ENCODE measurements at regions not wholly inside any gene's neighbourhood (a gene's known extent, or its start where the extent isn't known, plus 50 kb on each side); places are given as distances from the start of the nearest gene placed in this dataset.
"Not testable (repeated sequence)": the region's sequence is repeated elsewhere in the genome, so short reads cannot be mapped to it uniquely, and the experiment has no call there.

- DNase-seq (ENCODE audit: low spot score), result peak; percentile 48
- TF ChIP-seq CTCF (IDR thresholded peaks at IDR 0.05; ENCODE audit: borderline replicate concordance, control extremely low read depth, extremely low read depth, insufficient read depth, missing control alignments), result no peak
- in situ Hi-C loops (cut with MboI; ENCODE audit: low sequenced_read_pairs, unreplicated experiment), result no loop called here
Observed at GRCh38 chr1:117735045-117735992, 129.5 kb downstream of the TENT5C start.

GRCh38 chr1:117739504-117739903, 133.7 kb downstream of the TENT5C start:
- DNase-seq (ENCODE audit: low spot score), result no peak
- in situ Hi-C loops (cut with MboI; ENCODE audit: low sequenced_read_pairs, unreplicated experiment), result no loop called here
- no peak for TF ChIP-seq CTCF (IDR thresholded peaks at IDR 0.05; ENCODE audit: borderline replicate concordance, control extremely low read depth, extremely low read depth, insufficient read depth, missing control alignments)

- no peak for DNase-seq (ENCODE audit: low spot score)
- in situ Hi-C loops (cut with MboI; ENCODE audit: low sequenced_read_pairs, unreplicated experiment), result loop anchor here (10.0 kb wide), 1 partner anchor 206 kb away; no protein-coding TSS in a partner anchor
- no peak for TF ChIP-seq CTCF (IDR thresholded peaks at IDR 0.05; ENCODE audit: borderline replicate concordance, control extremely low read depth, extremely low read depth, insufficient read depth, missing control alignments)
Observed at GRCh38 chr1:117740496-117740895, 134.6 kb downstream of the TENT5C start.

- not testable (repeated sequence) for DNase-seq (ENCODE audit: low spot score)
- in situ Hi-C loops (cut with MboI; ENCODE audit: low sequenced_read_pairs, unreplicated experiment), result loop anchor here (10.0 kb wide), 1 partner anchor 212 kb away; no protein-coding TSS in a partner anchor
Observed at GRCh38 chr1:117746565-117746964, 140.7 kb downstream of the TENT5C start.

- no peak for TF ChIP-seq CTCF (IDR thresholded peaks at IDR 0.05; ENCODE audit: borderline replicate concordance, control extremely low read depth, extremely low read depth, insufficient read depth, missing control alignments)
- no peak for DNase-seq (ENCODE audit: low spot score)
- in situ Hi-C loops (cut with MboI; ENCODE audit: low sequenced_read_pairs, unreplicated experiment), result loop anchor here (10.0 kb wide), 1 partner anchor 213 kb away; no protein-coding TSS in a partner anchor
Observed at GRCh38 chr1:117747605-117748004, 141.8 kb downstream of the TENT5C start.

GRCh38 chr1:117751321-117751720, 145.5 kb downstream of the TENT5C start:
- no peak for DNase-seq (ENCODE audit: low spot score)
- no peak for TF ChIP-seq CTCF (IDR thresholded peaks at IDR 0.05; ENCODE audit: borderline replicate concordance, control extremely low read depth, extremely low read depth, insufficient read depth, missing control alignments)
- in situ Hi-C loops (cut with MboI; ENCODE audit: low sequenced_read_pairs, unreplicated experiment), result no loop called here

- no peak for DNase-seq (ENCODE audit: low spot score)
- in situ Hi-C loops (cut with MboI; ENCODE audit: low sequenced_read_pairs, unreplicated experiment), result no loop called here
- TF ChIP-seq CTCF (IDR thresholded peaks at IDR 0.05; ENCODE audit: borderline replicate concordance, control extremely low read depth, extremely low read depth, insufficient read depth, missing control alignments), result no peak
Observed at GRCh38 chr1:117752661-117753060, 146.8 kb downstream of the TENT5C start.
